NCI-H1436 treated with DMSO at 0.1 percent for 48 hours (cell line): ENCODE measurements at regions not wholly inside any gene's neighbourhood (a gene's known extent, or its start where the extent isn't known, plus 50 kb on each side); places are given as distances from the start of the nearest gene placed in this dataset.

Experiments used
- DNase-seq: peaks from one replicate; lab custom pipeline; 2025; lab: John Stamatoyannopoulos, UW

DNA sequence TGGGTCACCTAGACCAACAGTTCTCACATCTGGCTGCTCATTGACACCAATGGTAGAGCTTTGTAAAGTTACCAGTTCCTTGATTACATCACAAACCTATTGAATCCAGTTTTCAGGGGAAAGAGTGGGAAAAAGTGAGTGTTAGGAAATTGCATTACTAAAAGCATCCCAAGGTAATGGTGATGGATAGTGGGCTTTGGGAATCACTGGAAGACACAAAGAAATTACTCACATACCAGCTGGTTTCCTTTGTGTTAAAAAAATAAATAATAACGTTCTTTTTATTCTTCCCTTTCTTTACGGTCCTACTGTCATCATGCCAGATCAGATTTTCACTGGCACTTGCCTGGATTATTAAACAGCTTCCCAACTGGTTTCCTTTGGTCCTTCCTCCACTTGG is 370.7 kb downstream of the RFPL4B start:
- no peak for DNase-seq

DNA sequence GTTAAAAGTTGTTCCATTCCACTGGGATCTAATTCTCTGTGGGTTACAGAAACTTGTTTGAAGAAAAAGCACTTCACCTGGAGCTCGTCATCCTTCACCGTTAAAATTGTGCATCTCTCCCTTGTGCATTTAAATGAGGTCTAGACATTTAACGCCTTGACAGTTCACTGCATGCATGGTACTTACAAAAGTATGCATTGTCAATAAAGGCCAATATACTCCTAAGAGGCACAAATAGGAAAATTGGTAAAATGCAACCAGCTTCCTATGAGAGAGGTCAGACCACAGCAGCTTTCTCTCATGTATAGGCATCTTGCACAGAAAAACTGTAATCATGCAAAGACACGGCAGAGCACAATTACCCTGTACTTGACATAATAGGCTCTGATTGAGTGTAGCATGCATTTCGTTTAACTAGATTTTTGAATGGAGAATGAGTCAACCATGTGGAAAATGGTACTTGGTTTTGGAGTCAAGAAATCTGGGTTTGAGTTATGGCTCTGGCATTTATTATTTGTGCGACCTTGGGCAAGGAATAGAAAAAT is 378.5 kb downstream of the RFPL4B start:
- no peak for DNase-seq

DNA sequence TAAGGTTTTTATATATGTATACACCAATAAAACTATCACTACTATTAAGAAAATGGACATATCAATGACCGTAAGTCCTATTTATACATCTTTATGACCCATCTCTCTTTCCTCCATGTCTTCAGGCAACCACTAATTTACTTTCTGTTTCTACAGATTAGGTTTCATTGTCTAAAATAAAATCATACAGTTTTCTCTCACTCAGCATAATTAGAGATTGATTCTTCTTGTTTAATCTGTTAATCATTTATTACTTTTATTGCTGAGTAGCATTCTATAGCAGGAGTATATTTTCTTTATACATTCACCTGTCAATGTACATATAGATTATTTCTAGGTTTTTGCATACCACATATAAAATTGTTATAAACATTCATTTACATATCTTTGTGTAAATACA is 388.0 kb downstream of the RFPL4B start:
- DNase-seq: no peak

- DNase-seq: no peak
These were observed 392.6 kb downstream of the RFPL4B start for GRCh38 chr6:112739766-112740165.

- no peak for DNase-seq
These were observed 396.2 kb downstream of the RFPL4B start for GRCh38 chr6:112743323-112743722.

GRCh38 chr6:112744827-112745226 is 397.7 kb downstream of the RFPL4B start:
- no peak for DNase-seq

DNA sequence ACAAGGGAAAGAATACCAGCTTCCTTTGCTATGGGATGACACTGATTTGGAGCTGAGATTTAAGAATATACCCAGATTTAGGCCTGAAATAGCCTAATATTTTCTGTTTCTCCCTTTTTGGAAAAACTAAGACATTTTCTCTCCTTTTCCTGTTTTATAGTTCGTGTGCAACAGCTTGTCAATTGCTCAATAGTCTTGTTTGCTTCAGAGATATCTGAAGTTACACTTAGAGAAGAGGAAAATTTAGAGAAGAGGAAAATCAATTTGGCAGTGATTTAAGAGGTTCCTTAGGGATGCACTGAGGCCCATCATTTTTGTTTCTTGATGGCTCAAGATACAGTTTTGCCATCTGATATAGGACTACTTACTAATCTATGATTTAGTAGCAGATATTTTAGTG is 398.6 kb downstream of the RFPL4B start:
- DNase-seq: no peak

DNA sequence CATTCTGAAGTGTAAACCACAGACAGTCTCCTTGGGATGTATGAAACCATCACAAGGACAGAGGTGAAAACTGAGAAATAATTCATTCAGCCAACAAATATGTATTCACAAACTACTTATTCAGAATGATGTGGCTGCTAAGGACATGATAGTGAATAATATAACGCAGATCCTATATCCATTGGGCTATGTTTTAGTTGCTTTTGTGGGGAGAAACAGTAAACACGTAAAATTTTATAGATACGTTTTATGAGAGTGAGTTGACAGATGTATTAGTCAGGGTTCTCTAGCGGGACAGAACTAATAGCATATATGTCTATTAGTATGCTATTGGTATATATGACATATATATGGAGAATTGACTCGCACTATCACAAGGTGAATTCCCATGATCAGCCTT is 402.5 kb downstream of the RFPL4B start:
- no peak for DNase-seq

DNA sequence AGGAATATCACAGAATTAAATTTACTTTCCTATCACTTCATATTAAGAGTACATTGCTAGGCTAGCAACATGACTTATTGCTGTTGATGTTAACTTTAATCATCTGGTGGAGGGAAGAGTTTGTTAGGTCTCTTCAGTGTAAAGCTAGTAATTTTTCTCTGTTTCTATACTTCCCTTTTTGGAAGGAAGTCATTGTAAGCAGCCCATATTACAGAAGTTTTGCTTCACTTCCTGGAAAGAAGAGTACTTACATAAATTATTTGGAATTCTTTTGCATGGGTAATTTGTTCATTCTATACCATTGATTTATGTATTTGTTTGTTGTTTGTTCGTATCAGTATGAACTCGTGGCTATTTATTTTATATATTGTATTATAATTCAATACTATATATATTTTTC is 405.2 kb downstream of the RFPL4B start:
- no peak for DNase-seq

GRCh38 chr6:112752791-112753190 is 405.7 kb downstream of the RFPL4B start:
- no peak for DNase-seq

DNA sequence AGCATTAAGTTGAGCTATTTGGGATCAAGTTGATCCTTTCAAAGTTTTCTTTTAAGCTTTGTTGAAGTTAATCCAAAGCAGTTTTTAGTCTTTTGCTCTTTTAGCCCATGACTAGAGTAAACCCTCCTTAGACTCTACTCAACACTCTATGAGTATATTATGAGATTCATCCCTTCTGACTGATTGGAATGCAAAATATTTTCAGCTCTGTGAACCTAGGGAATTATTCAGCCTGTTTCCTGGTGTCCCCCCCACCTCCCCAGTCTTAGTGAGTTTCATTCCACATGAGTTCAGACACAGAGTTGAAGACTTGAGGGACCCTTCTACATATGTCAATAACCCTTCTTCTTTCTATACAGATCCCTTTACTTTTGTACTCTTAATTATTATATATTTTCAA is 413.7 kb downstream of the RFPL4B start:
- no peak for DNase-seq

GRCh38 chr6:112761740-112762139 is 414.6 kb downstream of the RFPL4B start:
- DNase-seq: no peak

DNA sequence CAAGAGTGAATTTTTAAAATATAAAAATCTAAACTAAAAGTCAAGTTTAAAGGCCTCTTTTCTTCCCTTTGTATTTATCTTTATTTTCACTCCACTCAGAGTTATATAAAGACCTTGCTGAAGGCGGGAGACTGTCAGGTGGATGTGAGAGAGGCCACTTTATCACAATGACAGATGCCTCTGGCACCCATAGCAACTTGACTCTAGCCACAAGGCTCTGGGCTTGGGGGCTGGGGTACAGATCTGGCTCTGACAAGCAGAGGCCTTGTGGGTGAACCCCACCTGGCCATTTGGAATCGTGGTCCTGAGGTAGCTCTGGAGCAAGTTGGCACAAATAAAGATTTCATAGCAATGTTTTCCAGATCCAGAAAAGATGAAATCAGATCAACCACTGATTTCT is 417.2 kb downstream of the RFPL4B start:
- DNase-seq: no peak

GRCh38 chr6:112770308-112770707 is 423.2 kb downstream of the RFPL4B start:
- no peak for DNase-seq

DNA sequence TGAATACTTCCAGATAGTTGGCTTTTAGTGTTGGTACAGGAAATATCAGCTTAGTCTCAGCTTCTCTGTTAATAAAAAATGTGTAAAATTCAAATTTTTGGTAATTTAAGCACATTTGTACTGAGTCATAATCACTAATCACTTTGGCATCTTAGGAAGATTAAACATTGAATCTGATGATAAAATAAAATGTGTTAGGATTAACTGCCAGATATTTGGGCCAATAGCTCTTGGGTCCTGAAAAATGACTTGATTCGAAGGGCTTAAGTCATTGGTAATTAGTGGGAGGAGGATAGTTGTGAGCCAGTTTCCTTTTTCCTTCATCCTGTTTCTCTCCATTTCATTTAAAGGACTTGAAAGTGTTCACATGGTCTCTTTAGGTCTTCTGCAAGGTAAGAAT is 426.1 kb downstream of the RFPL4B start:
- no peak for DNase-seq

DNA sequence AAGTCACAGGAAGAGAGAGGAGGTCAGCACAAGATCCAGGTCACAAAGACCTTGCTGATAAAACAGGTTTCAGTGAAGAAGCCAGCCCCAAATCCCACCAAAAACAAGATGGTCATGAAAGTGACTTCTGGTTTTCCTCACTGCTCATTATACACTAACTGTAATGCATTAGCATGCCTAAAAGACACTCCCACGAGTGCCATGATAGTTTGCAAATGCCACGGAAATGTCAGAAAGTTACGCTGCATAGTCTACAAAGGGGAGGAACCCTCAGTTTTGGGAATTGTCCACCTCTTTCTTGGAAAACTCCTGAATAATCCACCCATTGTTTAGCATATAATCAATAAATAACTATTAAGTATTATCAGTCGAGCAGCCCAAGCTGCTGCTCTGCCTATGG is 427.2 kb downstream of the RFPL4B start:
- no peak for DNase-seq

- no peak for DNase-seq
These were observed 433.5 kb downstream of the RFPL4B start for GRCh38 chr6:112780498-112781096.

DNA sequence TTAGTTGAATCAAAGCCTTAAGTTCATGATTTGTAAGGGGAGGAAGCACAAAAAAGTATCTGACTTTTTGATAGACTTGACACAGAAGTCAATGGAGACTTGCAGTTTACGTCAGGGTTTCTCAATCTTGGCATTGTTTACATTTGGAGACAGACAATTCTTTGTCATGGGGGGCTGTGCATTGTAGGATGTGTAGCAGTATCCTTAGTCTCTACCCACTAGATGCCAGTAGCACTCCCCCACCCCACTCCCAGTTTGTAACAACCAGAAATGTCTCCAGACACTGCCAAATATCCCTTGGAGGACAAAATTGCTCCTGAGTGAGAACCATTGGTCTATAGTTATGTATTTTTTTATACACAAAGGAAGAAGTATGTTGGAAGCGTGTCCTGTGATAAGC is 434.1 kb downstream of the RFPL4B start:
- no peak for DNase-seq

DNA sequence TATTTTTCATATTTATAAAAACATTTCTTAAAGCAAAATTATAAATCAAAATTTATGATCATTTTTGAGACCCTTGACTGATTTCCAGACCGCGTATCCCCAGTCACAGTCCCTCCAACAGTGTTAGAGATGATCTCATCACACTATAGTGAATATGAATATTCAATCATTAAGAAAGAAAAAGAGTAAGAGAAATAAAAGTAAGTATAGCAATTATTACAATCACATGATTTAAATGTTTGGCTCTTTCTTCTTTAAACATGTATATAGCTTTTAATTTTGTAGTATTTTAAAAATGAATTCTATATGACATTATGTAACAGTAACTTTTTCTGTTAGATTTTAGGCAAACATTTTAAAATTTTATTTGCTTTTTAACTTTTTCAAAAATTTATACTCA is 438.3 kb downstream of the RFPL4B start:
- DNase-seq: no peak

GRCh38 chr6:112786801-112787200 is 439.7 kb downstream of the RFPL4B start:
- DNase-seq: no peak

DNA sequence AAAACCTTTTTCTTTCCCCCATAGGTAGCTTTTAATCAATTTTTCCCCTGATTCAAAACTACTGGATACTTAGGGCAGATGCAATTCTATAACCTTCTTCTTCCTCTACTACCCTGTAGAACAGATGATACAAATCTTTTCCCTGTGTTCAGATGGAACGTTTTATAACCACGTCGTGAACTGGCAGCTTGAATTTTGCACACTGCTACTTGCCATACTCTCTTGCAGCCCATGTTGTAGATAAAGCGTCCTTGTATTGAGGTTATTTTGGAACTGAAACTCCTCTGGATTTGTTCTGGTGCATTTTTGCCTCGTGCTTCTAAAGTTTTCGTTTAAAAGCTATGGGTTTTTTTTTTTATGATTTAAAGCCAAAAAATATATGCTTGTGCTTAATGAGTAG is 440.2 kb downstream of the RFPL4B start:
- DNase-seq: no peak

DNA sequence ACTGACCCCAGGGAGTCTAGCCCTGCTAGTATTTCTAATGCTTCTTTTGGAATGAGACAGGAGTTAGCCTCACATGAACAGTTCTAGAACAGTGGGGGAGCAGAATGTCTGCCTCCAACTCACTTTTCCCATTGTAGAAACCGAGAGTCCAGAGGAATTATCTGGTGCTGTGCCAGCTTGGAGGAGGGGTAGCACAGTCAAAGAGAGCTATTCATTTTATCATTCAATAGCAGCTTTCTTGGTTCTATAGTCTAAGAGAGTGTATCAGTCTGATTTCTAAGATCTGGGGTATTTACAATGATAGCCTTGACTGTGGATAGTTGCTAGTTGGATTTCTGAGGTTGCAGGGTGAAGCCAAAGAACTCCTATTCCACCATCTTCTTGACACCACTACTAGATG is 448.2 kb downstream of the RFPL4B start:
- no peak for DNase-seq

DNA sequence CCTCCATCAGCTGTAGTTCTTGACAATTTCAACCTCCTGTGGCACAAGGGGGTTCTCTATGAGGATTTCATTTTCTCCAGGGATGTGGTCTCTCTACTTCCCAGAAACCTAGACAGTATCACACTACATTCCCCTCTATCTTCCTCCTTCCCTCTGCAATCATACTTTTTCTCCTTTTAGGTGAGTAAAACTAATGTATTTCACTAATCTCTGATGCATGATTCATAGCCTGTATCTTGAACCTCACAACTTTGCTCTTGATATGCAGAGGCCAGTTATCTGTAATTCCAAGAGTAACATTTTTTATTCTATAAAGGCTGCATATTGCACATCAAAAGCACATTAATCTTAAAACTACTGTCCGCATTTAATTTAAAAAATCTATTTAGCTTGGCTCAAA is 449.6 kb downstream of the RFPL4B start:
- no peak for DNase-seq

DNA sequence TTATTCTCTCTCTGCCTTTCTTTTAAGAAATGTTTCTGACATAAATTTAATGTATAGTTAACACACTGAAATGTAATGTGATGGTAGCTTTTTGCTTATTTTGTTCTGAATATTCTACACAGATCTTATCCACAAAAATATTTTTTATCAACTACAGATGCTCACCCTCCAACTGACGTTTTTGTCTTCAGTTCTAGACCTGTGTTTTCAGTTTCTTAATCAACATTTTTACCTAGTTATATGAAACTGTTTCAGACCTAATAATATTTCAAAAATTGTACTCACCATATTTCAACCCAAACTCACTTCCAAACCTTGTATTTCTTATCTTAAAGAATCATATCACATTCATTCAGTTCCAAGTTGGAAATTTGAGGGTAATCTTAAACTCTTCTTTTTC is 452.8 kb downstream of the RFPL4B start:
- DNase-seq: no peak

DNA sequence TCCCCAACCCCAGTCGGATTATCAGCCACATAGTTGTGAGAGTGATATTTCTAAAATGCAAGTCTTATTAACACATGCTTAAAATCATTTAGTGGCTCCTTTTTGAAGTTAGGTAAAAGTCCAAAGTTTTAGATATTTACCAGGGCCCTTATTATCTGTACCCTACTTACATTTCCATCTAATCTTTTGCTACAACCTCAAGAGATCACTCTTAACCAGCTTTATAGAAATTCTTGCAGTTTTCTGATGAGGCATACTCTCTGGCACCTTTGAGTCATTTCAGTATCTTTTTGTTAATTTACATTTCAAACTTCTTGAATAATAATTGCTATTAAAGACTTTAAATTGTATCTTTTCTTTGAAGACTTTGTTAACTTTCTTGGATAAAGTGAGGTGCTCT is 453.3 kb downstream of the RFPL4B start:
- DNase-seq: no peak
